D341Med (cell line): ENCODE measurements at regions not wholly inside any gene's neighbourhood (a gene's known extent, or its start where the extent isn't known, plus 50 kb on each side); places are given as distances from the start of the nearest gene placed in this dataset.

Source experiments
- DNase-seq: peaks from one replicate; pipeline ENCODE4 v3.0.0; 2012; ENCODE audit warnings: low spot score

DNA sequence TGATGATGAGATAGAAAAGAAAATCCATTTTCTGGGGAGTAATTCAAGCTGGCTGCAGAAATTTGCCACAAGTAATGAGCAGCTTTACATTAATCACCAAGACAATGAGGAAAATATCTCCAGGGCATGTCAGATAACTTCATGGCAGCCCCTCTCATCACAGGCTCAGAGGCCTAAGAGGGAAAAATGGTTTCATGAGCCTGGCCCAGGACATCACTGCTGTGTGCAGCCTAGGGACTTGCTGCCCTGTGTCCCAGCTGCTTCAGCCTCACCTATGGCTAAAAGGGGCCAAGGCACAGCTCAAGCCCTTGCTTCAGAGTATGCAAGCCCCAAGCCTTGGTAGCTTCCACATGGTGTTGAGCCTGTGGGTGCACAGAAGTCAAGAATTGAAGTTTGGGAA, 161.7 kb downstream of the OPA1 start:
- no peak for DNase-seq

- no peak for DNase-seq
Measured at GRCh38 chr3:193756536-193756935, 163.5 kb downstream of the OPA1 start.

- DNase-seq, result no peak
Measured at GRCh38 chr3:193757457-193757856, 164.4 kb downstream of the OPA1 start.

DNA sequence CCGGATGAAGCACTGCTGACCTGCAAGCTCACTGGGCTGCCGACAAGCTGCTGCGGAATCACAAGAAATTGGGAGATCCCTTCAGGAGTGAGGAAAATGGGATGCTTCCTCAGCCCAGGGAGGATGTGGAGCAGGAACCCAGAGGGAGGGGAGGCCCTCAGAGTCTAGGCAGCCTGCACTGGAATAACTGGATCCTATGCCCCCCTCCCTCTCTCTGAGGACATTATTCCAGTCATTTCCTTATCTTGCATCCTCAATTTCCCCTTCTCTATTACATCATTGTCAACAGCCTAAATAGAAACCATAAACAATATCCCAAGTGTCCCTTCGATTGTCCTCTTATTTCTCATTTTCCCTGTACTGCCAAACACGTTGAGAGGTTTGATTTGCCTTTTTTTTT, 169.0 kb downstream of the OPA1 start:
- no peak for DNase-seq

DNA sequence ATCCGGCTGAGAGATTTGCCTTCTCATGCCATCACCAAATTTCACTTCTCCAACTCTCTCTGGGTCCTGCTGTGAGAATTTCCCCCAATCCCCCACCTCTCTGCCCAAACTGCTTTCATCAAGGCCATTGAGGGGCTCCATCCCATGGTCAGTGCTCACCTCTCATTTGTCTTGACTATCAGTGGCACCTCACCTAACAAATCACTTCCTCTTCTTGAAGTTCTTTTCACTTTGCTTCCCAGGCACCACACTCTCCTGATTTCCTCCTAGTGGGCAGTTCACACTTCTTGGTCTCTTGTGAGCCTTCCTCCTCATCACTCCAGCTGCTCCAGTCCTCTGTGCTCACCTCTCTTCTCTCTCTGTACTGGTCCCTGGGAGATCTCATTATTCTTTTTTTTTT, 169.6 kb downstream of the OPA1 start:
- DNase-seq, result no peak

- DNase-seq, result no peak
Measured at GRCh38 chr3:193764959-193765358, 172.0 kb downstream of the OPA1 start.

- DNase-seq, result no peak
Measured at GRCh38 chr3:193767353-193768069, 174.5 kb downstream of the OPA1 start.

GRCh38 chr3:193768070-193768394, 175.0 kb downstream of the OPA1 start:
- DNase-seq, result no peak

DNA sequence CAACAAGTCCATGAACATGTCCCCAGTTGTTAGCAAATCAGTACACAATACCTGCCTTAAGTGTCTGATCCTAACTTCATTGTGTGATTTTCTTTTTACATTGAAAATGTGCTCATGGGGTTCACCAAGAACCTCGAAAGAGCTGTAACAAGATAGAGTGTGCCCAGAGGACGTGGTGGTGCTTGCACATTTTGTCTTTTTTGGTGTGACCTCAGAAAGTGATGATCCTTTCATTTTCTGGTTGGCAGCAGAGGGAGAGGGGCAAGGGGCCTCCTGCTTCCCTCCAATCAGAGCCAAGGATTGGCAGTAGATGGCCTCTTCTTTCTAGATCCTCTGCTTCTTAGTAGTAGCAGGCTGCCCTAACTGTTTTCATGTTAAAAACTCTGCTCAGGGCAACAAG, 176.4 kb downstream of the OPA1 start:
- no peak for DNase-seq

DNA sequence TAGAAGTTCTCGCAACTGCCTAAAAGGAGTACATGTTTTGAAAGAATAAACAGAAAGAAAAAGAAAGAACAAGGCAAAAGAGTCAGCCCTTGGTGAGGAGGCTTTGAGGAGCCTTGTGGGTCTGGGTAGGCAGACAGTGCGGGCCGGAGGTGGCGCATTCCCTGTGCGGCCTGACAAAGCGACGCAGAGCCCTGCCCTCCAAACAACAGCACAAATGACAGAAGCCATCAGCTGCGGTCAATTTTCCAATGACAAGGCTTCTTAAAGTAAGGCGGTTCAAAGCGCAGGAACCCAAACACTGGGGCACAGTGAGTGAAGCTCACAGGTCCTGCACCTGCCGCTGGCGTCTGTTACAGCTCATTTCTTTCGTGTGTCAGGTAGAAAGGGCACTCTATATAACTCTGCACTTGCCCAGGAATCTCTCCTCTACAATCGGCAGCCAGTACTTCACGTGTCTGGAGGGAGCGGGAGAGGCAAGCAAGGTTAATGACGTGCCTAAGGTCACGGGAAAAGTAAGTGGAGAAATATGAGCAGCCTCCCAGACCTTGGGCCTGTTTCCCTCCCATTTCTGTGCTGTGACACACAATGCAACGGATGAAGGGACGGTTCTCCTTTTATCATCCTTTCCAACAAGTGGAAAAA, 178.1 kb downstream of the OPA1 start:
- DNase-seq, result no peak

- DNase-seq, result no peak
Measured at GRCh38 chr3:193771653-193772421, 178.8 kb downstream of the OPA1 start.

- DNase-seq, result no peak
Measured at GRCh38 chr3:193772422-193772763, 179.4 kb downstream of the OPA1 start.

DNA sequence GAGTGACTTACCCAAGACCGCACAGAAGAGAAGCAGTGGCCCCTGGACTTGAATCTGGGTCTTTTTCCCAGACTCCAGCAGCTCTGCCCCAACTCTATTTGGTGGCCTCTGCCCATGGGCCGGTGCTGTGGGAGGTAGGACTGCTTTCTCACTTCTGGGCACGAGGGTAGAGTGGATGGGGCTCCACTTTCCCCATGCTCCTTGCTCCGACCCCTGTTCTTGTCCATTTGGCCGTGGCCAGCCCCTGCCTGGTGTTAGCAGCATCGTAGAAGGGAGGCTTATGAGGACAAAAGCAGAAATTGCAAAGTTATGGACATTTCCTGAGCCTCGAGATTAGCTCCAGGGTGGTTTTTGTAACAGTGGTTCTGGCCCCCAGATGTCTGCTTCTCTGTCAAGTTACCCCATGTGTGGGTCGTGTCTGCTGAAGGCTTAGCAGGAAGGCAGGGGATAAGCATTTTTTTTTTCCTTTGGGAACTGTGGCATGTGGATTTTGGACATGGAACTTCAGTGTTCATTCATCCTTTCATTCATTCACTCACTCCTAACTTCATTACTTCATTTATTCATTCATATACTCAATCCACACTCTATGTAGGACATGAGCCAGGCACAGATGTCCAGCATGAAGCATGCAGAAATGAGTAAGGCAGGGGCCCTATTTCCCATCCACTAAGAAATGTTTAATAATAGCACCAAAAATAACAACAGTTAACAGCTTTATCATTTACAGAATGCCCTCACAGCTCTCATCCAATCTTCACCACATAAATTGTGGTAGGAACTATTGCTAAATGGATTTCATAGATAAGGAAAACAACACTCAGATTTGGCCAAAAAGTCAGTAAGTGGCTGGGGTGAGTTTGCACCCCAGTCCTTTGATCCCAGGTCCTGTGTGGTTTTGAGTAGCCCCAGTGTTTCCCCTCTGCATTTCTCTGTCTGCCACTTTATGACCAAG, 180.5 kb downstream of the OPA1 start:
- DNase-seq, result no peak

DNA sequence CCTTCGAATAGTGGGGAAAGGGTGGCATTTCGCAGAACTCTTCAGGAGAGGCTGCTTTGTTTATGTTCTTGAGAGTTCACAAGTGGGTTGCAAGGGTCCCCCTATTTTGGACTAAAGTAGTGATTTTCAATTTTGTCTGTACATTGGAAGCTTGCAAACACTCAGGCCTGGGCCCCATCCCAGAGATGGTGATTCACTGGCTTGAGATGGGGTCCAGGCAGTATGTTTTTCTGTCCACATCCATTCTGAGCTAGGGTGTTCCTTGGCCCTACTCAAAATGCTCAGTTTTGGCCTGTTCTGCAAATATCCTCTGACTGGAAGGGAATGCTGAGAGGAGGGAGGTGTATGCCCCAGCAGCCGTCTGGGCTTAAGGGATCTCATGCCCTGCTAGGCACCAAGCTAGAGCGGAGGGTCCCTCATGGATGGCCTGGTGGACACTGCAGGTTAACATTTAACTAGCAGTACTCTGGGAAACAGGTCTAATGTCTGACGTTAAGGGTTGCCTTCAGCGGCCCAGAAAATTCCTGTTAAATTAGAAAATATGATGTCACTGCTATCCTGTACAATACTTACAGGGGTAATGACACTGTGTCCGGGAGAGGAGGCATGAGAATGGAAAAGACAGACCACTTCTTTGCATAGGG, 181.4 kb downstream of the OPA1 start:
- DNase-seq, result no peak

GRCh38 chr3:193774916-193775285, 181.9 kb downstream of the OPA1 start:
- DNase-seq, result no peak

DNA sequence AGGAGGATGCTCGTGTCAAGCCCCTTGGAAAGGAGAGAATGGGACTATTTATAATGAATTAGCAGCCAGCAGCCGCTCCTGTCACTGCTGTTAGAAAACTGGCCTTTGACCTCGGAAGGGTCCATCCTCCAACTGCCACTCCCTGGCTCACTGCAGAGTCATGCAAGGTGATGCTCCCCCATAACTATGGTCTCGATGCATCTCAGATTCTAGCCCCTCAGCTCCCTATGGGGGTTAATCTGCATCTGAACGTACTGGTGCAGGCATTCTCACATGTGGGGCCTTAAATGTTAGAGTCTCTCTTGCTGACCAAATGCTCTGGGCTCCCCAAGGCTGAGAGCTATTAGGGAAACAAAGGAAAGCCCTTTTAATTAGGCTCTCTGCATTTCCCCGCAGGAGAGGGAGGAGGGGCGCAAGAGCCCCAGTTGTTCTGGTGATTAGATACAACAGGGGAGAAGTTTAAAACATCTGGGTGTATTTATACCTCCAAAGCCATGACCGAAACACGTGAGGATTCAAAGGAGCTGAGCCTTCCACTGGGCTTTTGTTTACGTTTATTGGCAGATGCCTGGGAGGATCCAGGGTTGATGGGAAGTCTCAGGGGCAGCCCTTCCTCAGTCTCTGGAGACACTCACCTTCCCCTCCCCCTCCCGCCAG, 182.5 kb downstream of the OPA1 start:
- DNase-seq, result no peak

DNA sequence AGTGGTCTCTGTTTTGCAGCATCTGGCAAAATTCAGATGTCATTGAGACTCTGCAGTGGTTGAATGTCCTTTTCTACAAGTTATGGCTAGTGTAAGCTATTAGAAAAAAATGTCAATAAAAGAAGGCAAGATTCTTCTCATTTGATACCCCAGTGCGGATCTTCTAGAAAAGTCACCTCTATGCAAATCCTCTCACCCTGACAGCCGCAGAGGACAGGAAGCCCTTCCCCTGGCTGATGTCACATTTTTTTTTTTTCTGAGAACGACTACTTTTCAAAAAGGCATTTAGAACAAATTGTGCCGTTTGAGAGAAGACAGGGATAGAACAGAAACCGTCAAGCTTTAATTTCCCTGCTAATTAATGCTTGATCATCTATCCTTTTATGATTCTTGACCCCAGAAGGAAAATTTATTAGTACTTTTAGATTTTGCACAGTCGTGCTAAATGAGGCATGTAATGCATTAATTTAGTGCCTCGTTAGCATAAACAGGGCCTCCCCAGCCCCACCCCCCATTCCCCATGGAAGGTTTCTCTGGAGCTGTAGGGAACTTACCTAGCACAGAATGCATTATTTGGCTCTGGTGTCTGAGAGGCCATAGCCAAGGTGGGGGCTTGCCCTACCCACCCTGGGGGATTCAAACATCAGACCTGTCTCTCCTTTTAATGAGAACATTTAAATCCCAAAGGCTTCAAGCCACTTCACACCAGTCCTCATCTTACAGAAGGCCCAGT, 183.8 kb downstream of the OPA1 start:
- no peak for DNase-seq

GRCh38 chr3:193777524-193777923, 184.5 kb downstream of the OPA1 start:
- DNase-seq, result no peak

- no peak for DNase-seq
Measured at GRCh38 chr3:193778676-193779075, 185.7 kb downstream of the OPA1 start.

- no peak for DNase-seq
Measured at GRCh38 chr3:193779933-193780332, 186.9 kb downstream of the OPA1 start.

DNA sequence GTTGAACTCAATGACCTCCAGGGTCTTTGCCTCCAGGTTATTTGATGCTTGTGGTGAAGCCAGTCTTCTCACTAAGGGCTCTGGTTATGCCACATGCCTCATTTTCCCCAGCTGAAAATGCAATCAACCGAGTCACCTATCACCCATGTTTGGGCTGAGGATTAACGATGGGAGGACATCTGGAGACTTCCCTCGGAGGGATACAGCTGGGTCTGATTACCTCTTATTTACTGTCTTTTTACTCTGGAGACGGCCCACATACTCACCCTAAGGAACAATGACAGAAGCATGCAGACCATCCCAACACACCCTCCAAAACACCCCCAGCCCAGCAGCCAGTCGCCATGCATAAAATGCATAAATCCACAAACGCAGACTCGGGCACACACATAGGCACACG, 187.4 kb downstream of the OPA1 start:
- no peak for DNase-seq
